ENCODE measurements at regions not wholly inside any gene's neighbourhood (a gene's known extent, or its start where the extent isn't known, plus 50 kb on each side); places are given as distances from the start of the nearest gene placed in this dataset.

GRCh38 chr2:2860589-2861300, 516.9 kb downstream of the EIPR1 start:
- DNase-seq (no peak), ATAC-seq (no peak)
- H3K36me3 Mint-ChIP-seq: no peaks in the 10 kb centered on the region
- no peak overlapping the region for H3K4me3 Mint-ChIP-seq
- CTCF ChIA-PET: no interaction called here
- H3K27ac Mint-ChIP-seq: no peak overlapping the region
- no peaks in the 10 kb centered on the region for H3K4me1 Mint-ChIP-seq
- H3K9me3 Mint-ChIP-seq (ENCODE audit: low read depth): no peaks in the 10 kb centered on the region
- H3K27me3 Mint-ChIP-seq: no peaks in the 10 kb centered on the region

GRCh38 chr2:2859732-2860131, 517.9 kb downstream of the EIPR1 start:
- Mint-ChIP-seq H3K27ac (no peak overlapping the region), H3K4me1 (no peaks in the 10 kb centered on the region), H3K9me3 (ENCODE audit: low read depth) (no peaks in the 10 kb centered on the region), H3K36me3 (no peaks in the 10 kb centered on the region), H3K4me3 (no peak overlapping the region), H3K27me3 (no peaks in the 10 kb centered on the region)
- ATAC-seq: no peak
- no peak for DNase-seq
- CTCF ChIA-PET: no interaction called here

GRCh38 chr2:2859164-2859563, 518.5 kb downstream of the EIPR1 start:
- CTCF ChIA-PET: no interaction called here
- no peak for ATAC-seq
- Mint-ChIP-seq H3K27ac (no peak overlapping the region), H3K9me3 (ENCODE audit: low read depth) (no peaks in the 10 kb centered on the region), H3K4me1 (no peaks in the 10 kb centered on the region), H3K36me3 (no peaks in the 10 kb centered on the region), H3K4me3 (no peak overlapping the region), H3K27me3 (no peaks in the 10 kb centered on the region)
- no peak for DNase-seq

- no peaks in the 10 kb centered on the region for H3K4me1 Mint-ChIP-seq
- DNase-seq (no peak), ATAC-seq (no peak)
- no peaks in the 10 kb centered on the region for H3K9me3 Mint-ChIP-seq (ENCODE audit: low read depth)
- H3K4me3 Mint-ChIP-seq: no peak overlapping the region
- no peaks in the 10 kb centered on the region for H3K36me3 Mint-ChIP-seq
- CTCF ChIA-PET: no interaction called here
- no peak overlapping the region for H3K27ac Mint-ChIP-seq
- H3K27me3 Mint-ChIP-seq: no peaks in the 10 kb centered on the region
Observed at GRCh38 chr2:2856723-2857415, 520.7 kb downstream of the EIPR1 start.

- no peaks in the 10 kb centered on the region for H3K36me3 Mint-ChIP-seq
- H3K9me3 Mint-ChIP-seq (ENCODE audit: low read depth): no peaks in the 10 kb centered on the region
- ATAC-seq (no peak), DNase-seq (no peak)
- no peak overlapping the region for H3K27ac Mint-ChIP-seq
- no peak overlapping the region for H3K4me3 Mint-ChIP-seq
- CTCF ChIA-PET: no interaction called here
- H3K4me1 Mint-ChIP-seq: no peaks in the 10 kb centered on the region
- H3K27me3 Mint-ChIP-seq: no peaks in the 10 kb centered on the region
Observed at GRCh38 chr2:2855297-2855696, 522.3 kb downstream of the EIPR1 start.

- no peaks in the 10 kb centered on the region for H3K27me3 Mint-ChIP-seq
- no peak overlapping the region for H3K4me3 Mint-ChIP-seq
- H3K27ac Mint-ChIP-seq: no peak overlapping the region
- no peak for ATAC-seq
- CTCF ChIA-PET: no interaction called here
- no peaks in the 10 kb centered on the region for H3K9me3 Mint-ChIP-seq (ENCODE audit: low read depth)
- no peaks in the 10 kb centered on the region for H3K36me3 Mint-ChIP-seq
- no peak for DNase-seq
- H3K4me1 Mint-ChIP-seq: no peaks in the 10 kb centered on the region
Observed at GRCh38 chr2:2853346-2853745, 522.3 kb upstream of the MYT1L start.

GRCh38 chr2:2851806-2852777, 521.0 kb upstream of the MYT1L start:
- CTCF ChIA-PET: no interaction called here

GRCh38 chr2:2851316-2851715, 520.2 kb upstream of the MYT1L start:
- H3K27me3 Mint-ChIP-seq: no peaks in the 10 kb centered on the region
- no peak overlapping the region for H3K27ac Mint-ChIP-seq
- H3K9me3 Mint-ChIP-seq (ENCODE audit: low read depth): no peaks in the 10 kb centered on the region
- DNase-seq: no peak
- CTCF ChIA-PET: no interaction called here
- ATAC-seq: no peak
- H3K4me1 Mint-ChIP-seq: no peaks in the 10 kb centered on the region
- no peak overlapping the region for H3K4me3 Mint-ChIP-seq
- H3K36me3 Mint-ChIP-seq: no peaks in the 10 kb centered on the region

More at GRCh38 chr2:2851806-2852777, 521.0 kb upstream of the MYT1L start:
- H3K27me3 Mint-ChIP-seq: no peaks in the 10 kb centered on the region
- no peak overlapping the region for H3K4me3 Mint-ChIP-seq
- H3K27ac Mint-ChIP-seq: no peak overlapping the region
- no peaks in the 10 kb centered on the region for H3K36me3 Mint-ChIP-seq
- no peaks in the 10 kb centered on the region for H3K9me3 Mint-ChIP-seq (ENCODE audit: low read depth)
- no peak for DNase-seq
- ATAC-seq: no peak
- no peaks in the 10 kb centered on the region for H3K4me1 Mint-ChIP-seq

- CTCF ChIA-PET: no interaction called here
- no peak overlapping the region for H3K27ac Mint-ChIP-seq
- no peaks in the 10 kb centered on the region for H3K36me3 Mint-ChIP-seq
- no peaks in the 10 kb centered on the region for H3K4me1 Mint-ChIP-seq
- H3K9me3 Mint-ChIP-seq (ENCODE audit: low read depth): no peaks in the 10 kb centered on the region
- ATAC-seq (no peak), DNase-seq (no peak)
- no peaks in the 10 kb centered on the region for H3K27me3 Mint-ChIP-seq
- no peak overlapping the region for H3K4me3 Mint-ChIP-seq
Observed at GRCh38 chr2:2850859-2851258, 519.8 kb upstream of the MYT1L start.

GRCh38 chr2:2850218-2850755, 519.2 kb upstream of the MYT1L start:
- no peak for DNase-seq
- no peaks in the 10 kb centered on the region for H3K9me3 Mint-ChIP-seq (ENCODE audit: low read depth)
- CTCF ChIA-PET: no interaction called here
- no peaks in the 10 kb centered on the region for H3K27me3 Mint-ChIP-seq
- no peak for ATAC-seq
- no peak overlapping the region for H3K4me3 Mint-ChIP-seq
- H3K36me3 Mint-ChIP-seq: no peaks in the 10 kb centered on the region
- H3K27ac Mint-ChIP-seq: no peak overlapping the region
- H3K4me1 Mint-ChIP-seq: no peaks in the 10 kb centered on the region

- no peaks in the 10 kb centered on the region for H3K27me3 Mint-ChIP-seq
- H3K9me3 Mint-ChIP-seq (ENCODE audit: low read depth): no peaks in the 10 kb centered on the region
- no peaks in the 10 kb centered on the region for H3K36me3 Mint-ChIP-seq
- no peaks in the 10 kb centered on the region for H3K4me1 Mint-ChIP-seq
- ATAC-seq: no peak
- no peak overlapping the region for H3K27ac Mint-ChIP-seq
- CTCF ChIA-PET: no interaction called here
- no peak overlapping the region for H3K4me3 Mint-ChIP-seq
- no peak for DNase-seq
Observed at GRCh38 chr2:2849464-2850217, 518.6 kb upstream of the MYT1L start.

GRCh38 chr2:2848621-2849333, 517.7 kb upstream of the MYT1L start:
- H3K4me1 Mint-ChIP-seq: no peaks in the 10 kb centered on the region

More at GRCh38 chr2:2848621-2849333, 517.7 kb upstream of the MYT1L start:
- H3K9me3 Mint-ChIP-seq (ENCODE audit: low read depth): no peaks in the 10 kb centered on the region
- H3K27ac Mint-ChIP-seq: no peak overlapping the region
- no peaks in the 10 kb centered on the region for H3K36me3 Mint-ChIP-seq
- CTCF ChIA-PET: no interaction called here
- no peak overlapping the region for H3K4me3 Mint-ChIP-seq
- ATAC-seq (no peak), DNase-seq (no peak)
- H3K27me3 Mint-ChIP-seq: no peaks in the 10 kb centered on the region

Data from activated CD8-positive, alpha-beta memory T cell treated with anti-CD3 and anti-CD28 coated beads, Interleukin-2, amount 10 ng/mL, durations not matched to agents 7 days and 5 days (primary cell).